Stimulated activated CD4-positive, alpha-beta T cell treated with anti-CD3 and anti-CD28 coated beads, Interleukin-2, amount 100 ng/mL, for 48 hours (primary cell): ENCODE measurements at regions not wholly inside any gene's neighbourhood (a gene's known extent, or its start where the extent isn't known, plus 50 kb on each side); places are given as distances from the start of the nearest gene placed in this dataset.

Experiments
- DNase-seq, 2 donors: peaks; one replicate each; pipeline ENCODE4 v3.0.0-alpha.2; 2020

DNA sequence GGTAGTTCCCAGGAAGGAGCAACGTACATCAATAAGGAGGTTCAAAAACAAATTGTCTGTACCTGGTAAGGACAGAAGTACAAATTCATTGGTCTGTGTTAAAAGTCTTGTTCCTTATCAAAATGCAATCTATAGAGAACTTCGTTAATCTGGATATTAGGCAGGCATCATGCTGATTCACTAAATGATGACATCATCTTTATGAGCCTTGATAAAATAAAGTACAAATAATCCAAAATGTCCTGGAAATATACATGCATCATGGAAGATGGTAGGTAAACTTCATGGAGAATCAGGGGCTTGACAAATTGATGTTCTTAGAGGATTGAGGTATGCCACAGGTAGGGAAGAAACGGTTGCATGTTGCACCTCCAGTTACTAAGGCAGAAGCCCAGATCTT is 433.9 kb downstream of the TRIML1 start:
- no peak for DNase-seq

DNA sequence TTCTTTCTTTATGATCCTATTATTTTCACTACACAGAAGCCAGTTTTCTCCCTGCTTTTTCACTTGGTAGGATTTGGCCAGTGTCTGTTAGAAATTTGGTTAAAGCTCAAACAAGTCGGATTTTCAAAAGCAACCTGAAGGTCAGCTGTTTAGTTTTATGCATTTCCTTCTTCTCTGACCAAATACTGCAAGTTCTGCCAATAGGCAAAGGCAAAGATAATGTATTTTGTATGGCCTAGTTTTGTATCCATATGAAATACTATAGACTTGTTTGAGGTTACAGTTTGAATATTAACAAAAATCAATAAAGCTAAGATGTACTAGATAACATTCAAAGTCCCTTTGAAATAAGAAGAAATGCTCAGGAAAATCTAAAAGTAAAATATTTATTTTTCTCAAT is 439.4 kb downstream of the TRIML1 start:
- DNase-seq, result no peak

DNA sequence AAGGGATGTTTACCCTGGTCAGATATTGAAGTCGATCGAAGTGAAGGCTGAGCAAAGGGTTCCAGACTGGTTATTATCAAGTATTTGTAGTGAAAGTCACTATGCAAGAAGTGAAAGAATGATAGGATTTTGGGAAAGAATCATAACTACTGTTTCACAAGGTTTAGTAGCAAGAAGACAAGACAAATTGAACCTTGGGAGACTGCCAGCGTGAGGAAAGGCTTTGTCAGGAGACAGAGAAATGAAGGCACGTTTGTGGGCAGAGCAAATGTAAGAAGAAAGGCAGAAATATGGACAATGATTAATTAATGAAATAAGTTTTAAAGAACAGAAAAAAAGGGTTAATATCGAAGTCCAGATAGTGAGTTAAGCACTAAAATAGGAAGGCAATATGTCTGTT is 456.8 kb downstream of the TRIML1 start:
- DNase-seq, result no peak

DNA sequence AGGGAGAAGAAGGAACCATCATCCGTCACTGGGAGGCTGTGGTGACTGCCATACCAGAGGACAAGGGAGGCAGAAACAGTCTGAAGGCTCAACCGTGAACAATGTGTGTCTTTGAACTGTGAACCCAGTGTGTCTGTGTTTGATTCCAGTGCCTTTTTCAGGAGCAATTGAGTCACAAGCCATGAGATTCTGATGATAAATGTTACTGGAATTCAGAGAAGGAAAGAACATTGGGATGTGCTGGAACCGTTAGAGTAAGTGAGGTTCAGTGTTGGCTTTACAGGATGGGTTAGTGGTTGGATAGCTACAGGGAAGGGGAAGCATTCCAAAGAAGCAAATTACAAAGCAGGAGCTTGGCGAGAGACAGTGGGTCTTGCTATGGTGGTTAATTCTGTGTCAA is 464.4 kb downstream of the TRIML1 start:
- DNase-seq, result no peak

- no peak for DNase-seq
Observed at GRCh38 chr4:188606635-188607034, 467.4 kb downstream of the TRIML1 start.

GRCh38 chr4:188611143-188611542 is 471.9 kb downstream of the TRIML1 start:
- DNase-seq, result no peak

- no peak for DNase-seq
Observed at GRCh38 chr4:188612659-188613058, 473.4 kb downstream of the TRIML1 start.

GRCh38 chr4:188613976-188614375 is 474.7 kb downstream of the TRIML1 start:
- DNase-seq, result no peak

DNA sequence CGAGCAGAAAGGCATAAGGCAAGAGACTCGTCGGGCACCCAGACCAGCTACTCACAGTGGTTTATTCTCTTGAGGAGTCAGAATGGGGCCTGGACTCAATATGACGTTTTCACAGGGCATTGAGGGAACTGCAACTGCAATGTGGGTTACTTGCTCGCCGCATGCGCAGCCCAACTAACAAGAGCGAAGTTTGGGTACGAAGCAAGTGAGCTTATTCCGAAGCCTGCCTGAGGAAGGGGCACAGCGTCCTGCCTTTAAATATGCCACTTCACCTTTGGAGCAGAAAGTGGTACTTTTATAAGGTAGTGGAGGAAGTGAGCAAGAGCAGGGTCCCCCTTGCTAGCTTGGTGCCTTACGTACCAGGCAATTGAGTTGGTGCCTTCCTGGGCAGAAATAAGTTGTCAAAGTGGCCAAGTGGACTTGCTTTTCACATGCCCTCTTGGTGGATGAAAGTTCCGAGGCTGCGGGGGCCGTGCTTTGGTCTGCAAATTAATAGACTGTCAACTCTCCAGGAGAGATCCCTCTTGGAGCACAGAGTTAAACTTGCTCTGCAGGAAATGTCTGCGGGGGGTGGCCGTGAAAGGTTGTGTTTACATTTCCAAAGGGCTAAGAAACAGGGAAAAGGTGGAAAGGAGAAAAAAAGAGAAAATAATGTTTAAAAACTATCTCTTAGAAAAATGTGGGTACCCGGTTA is 480.4 kb downstream of the TRIML1 start:
- no peak for DNase-seq

DNA sequence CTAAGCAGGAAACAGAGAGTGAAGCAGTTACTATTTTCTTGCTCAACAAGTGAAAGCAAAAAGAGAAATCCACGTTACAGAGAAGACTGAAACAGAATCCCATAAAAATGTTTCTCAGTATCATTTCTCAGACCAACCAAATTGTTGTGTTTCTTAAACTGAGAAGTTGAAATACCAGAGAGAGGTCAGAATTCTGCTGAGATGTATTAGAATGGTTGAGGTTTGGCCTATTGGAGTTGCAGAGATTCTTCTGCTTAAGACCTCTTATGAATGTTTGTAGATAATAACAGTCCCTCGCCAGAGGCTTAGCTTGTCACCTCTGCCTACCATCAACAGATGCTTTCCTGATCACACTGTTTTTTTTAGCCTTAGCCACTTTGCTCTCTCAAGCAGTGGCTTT is 481.4 kb downstream of the TRIML1 start:
- DNase-seq, result no peak

- DNase-seq, result no peak
Observed at GRCh38 chr4:188623314-188623854, 484.1 kb downstream of the TRIML1 start.

DNA sequence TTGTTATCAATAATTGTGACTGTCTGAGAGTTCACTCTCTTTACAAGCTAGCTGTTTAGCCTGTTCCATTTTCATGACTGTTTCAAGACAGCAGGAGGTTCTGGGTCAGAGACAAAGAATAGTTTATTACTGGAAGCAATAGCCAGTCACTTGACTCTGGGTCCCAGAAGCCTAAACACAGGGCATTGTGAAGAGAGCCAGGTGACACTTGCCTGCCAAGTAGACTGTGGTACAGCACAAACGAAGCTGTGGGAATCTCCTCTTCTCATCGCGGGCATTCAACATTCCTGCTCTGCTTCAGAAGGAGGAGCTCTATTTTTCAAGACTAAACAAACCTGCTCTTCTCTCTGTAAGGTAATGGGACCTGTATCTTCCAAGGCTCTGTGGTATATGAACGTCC is 485.1 kb downstream of the TRIML1 start:
- no peak for DNase-seq

DNA sequence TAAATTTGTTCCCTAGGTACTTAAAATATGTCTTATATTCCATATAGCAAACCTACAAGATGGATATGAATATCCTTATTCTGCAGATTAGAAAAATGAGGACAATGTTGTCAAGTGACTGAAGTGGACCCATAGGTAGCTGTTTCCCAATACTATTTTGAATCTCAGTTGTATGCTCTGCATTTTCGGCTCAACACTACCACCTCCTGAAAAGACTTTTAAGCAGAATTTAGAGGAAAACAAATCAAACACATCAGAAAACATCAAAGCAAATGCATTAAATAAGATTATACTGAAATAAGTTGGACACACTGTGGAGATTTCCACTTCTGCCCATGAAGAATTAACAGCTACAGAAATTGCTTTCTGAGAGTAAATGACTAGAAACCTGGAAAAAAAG is 488.7 kb downstream of the TRIML1 start:
- no peak for DNase-seq

GRCh38 chr4:188639479-188640100 is 500.3 kb downstream of the TRIML1 start:
- no peak for DNase-seq

DNA sequence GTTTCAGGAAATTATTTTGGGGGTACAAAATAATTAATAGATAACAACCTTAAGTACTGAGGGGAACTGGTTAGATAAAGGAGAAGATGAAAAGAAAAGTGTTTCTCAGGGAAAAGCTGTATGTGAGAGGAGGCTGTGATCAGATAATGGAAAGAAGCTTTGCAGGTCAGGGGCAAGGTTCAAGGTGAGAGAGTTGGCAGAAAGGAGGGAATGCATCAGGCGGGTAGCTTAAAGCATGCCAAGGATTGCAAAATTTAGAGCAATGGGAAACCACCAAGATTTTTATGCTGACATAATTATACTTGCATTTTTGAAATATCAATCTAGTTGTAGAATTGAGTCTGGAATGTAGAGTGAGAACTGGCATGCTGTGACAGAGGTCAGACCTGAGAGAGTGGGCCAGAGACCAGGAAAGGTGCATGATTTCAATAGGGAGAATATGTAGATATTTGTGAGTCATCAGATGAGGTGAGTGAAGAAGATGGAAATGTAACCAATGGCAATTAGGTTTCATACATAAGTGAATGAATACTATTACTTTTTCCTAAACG is 508.7 kb downstream of the TRIML1 start:
- DNase-seq, result no peak

DNA sequence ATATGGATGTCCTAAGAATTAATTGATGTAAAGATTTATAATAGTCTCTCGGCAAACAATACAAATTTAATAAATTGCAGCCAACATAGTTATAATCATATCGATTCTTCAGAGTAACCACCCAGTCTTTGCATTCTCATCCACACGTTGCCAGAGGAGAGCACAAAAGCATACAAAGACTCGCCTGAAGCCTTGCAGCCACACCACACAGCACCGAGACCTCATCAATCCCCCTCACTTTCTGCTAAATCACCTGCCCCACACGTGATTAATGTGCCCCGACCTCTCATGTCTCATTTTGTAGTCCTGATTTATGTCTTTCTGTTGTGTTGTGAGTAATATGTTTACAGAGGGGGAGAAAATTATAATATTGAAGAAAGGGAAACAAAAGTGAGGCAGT is 510.4 kb downstream of the TRIML1 start:
- DNase-seq, result no peak

- no peak for DNase-seq
Observed at GRCh38 chr4:188650516-188650915, 511.3 kb downstream of the TRIML1 start.

GRCh38 chr4:188657365-188657764 is 518.1 kb downstream of the TRIML1 start:
- DNase-seq, result no peak

DNA sequence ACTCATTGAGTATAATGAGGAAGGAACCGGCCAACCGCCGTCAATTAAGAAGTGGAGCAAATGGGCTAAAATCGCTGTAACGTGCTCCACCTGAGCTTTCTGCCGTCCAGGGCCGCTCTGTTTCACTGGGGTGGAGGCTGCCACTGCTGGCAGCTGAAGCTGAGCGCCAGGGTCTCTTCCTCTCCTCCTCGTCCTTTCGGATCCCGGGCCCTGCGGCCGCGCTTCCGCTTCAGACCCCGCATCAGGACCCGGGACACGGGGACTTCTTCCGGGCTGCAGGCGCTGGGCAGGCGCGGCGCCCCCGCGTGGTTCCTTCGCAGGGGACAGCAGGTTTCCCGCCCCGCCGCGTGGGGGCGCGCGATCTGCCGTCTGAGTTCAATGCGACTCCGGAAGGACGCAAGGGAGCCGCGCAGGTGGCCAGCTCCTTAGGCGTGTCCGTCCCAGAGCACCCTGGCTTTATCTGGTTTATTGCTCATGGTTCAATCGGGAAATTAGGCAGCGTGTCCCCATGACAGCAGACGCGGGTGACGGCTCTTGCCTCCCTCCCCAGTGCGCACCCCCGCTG is 519.8 kb downstream of the TRIML1 start:
- DNase-seq, result no peak

DNA sequence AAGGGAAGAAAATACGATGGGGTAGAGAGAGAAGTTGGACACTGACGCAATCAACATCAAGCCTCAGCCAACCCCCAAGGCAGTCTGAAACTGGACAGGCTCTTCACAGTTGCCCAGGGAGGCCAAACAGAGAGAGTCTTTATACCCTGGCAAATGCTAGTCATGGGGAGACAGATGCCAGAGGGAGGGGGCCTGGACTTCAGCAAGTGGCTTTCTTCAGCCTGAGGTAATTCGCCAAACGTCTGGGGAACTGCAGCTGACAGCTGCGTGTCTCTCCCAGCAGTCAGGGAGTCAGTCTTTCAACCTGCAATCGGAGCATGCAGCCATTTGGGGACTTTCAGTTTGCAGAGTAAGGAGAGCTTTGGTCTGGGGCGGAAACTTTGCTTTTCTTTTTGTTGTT is 521.6 kb downstream of the TRIML1 start:
- DNase-seq, result no peak

DNA sequence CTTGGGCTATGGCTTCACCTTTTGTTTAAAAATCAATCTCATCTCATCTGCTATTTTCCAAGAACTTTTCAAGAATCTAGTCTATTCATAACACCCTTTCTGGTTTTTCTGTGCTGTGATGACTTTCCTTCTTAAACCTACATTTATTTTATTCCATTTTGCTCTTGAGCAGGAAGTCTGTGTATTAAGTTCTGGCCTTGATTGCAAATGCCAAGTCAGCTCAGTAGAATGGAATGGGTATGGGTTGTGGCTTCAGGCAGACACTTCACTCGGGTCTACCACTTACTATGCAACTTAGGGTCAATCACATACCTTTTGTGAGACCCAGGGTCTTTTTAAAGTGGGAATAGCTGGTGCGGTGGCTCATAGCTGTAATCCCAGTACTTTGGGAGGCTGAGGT is 522.3 kb downstream of the TRIML1 start:
- no peak for DNase-seq

- DNase-seq, result no peak
Observed at GRCh38 chr4:188663369-188663768, 524.1 kb downstream of the TRIML1 start.

DNA sequence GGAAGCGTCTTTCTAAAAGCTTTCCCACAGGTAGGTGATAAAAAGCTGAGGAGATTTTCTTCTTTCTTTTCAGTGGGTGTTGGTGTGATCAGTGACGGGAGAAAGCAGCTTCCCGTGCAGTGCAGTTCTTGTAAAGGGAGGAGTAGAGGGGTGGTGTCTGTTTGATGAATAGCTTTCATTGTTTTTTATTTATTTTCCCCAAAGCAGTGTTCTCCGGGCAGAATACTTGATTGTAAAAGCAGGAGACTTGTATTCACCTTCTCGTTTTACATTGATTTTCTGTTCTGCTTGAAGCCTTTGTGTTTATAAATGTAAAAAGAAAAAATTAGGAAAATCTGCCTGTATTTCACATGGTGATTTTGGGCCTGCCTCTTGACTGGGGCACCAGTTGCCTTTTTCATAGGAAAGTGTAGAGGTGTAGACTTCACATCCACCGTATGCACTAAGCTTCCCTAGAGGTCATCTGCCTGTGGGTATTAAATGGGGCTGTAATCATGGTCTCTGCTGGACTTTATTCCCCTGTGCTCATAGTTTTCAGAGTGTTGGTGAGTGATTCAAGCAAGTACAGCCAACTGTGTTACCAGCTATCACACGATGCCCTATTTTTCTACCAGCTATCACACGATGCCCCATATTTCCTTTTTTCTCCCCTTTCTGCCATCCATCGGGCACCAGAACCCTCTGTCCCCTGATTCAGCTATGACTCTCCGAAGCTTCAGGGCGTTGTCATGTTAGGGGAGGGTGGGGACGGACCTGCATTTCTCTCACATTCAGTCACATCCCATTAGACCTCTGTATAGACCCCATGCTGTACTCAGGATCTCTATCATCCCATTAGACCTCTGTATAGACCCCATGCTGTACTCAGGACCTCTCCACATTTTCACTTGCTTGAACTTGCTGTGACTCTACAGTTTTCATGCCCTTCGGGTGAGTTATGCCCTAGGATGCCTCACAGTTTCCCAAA is 526.5 kb downstream of the TRIML1 start:
- no peak for DNase-seq
